Hematopoietic multipotent progenitor cell treated with erythropoietin and hydrocortisone succinate and interleukin-3 and kit ligand, for 4 days (in vitro differentiated cells): ENCODE measurements at regions not wholly inside any gene's neighbourhood (a gene's known extent, or its start where the extent isn't known, plus 50 kb on each side); places are given as distances from the start of the nearest gene placed in this dataset.
A peak's percentile ranks its signal among the peaks of the same experiment; 100 is the strongest.
"Not testable (repeated sequence)": the region's sequence is repeated elsewhere in the genome, so short reads cannot be mapped to it uniquely, and the experiment has no call there.

Experiments
- DNase-seq: peaks from one replicate; pipeline ENCODE4 v3.0.0-alpha.2; 2015

DNA sequence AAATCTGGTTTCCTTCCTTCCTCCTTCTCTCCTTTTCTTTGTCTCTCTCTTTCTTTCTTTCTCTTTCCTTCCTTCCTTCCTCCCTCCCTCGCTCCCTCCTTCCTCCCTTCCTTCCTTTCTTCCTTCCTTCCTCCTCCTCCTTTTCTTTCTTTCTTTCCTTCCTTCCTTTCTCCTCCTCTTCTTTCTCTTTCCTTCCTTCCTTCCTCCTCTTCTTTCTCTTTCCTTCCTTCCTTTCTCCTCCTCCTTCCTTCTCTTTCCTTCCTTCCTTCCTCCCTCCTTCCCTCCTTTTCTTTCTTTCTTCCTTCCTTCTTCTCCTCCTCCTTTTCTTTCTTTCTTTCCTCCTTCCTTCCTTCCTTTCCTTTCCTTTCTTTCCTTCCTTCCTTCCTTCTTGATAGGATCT, 61.2 kb downstream of the VIP start:
- DNase-seq = no peak

DNA sequence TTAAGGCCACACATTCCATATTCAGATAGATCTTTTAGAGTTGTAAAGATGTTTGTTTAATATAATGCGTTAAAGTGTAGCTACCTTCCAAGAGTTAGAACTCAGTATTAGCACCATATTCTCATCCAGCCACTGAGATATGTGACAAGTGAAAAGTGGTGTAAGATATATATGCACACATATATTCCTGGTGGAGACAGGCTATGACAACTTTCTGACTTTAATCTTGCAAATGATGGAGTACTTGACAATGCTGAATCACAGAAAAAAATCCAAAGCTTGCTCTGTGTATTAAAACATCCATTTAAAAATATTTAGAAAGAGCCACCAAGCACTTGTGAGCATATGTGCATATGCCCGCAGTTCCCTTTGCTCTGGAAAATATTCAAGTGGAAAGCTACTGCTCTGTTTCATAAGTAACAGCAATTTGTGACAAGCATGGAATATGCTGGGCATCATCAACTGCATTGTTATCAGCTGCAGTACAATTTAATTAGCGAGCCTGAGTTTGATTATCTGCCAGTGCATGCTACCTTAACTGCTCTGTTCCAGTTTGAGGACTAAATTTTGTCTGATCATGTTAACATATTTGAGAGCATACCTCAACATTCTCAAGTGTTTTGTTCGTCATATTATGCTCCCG, 64.8 kb downstream of the VIP start:
- DNase-seq = no peak

DNA sequence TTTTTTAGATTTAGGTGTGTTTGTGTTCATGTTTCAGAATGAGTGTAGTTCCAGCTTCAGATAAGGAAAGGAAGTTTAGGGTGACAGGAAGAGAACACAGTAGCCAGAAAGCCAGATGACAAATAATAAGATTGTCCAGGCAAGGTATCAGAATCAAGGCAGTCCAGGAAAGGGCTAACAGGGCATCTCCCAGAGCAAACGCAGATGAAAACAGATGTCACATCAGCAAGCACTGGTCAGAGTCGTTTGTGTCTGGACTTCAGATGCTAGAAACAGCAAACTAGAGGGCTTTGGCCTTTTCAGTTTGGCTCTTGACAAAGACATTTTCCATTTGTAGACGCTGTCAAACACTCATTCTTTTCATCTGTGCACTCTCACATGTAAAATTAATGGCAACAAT, 65.5 kb downstream of the VIP start:
- no peak for DNase-seq

DNA sequence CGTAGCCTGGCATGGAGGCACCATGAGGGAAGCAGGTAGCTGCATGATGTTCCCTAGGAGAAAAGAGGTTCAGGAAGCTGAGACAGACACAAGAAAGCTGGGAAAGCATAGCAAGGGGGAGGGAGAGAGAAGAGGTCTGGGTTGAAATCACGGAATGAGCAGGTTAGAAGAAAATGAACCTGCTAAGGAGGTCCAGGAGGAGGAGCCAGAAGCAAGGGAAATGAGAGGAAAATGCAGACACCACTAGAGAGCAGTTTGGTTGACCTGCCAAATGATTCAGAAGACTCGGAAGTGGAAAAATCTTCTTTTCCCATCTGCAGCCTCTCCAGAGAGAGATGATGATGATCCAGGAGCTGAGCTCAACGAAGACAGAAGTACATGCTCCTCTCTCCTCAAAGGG, 70.9 kb downstream of the VIP start:
- DNase-seq = no peak

DNA sequence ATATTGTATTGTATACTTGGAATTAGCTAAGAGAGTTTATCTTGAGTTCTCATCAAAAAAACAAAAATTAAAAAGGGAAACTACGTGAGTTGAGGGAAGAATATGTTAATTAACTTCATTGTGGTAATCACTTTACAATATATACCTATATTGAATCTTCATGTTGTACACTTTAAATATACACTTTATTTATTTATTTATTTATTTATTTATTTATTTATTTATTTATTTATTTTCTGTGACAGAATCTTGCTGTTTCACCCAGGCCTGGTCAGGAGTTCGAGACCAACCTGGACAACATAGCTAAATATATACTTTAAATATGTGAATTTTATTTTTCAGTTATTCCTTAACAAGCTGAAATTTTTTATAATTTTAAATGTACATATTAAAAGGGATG, 74.1 kb downstream of the VIP start:
- DNase-seq = no peak

DNA sequence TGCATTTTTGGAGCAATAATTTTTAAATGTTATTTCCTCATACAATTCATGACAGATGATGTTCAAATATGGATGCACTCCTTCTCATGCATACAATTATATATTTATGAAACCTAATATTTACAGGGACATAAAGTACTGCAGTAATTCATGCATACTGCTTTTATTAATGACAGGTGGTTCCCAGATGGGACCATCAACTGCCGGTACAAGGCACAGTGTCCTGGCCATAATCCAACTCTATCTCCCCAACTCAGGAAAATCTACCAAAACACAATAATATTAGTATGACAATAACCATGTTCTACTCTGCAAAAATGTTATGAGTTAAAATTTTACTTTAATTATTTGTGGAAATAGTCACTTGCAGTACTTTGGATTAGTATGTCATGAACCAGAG, 77.8 kb downstream of the VIP start:
- no peak for DNase-seq

DNA sequence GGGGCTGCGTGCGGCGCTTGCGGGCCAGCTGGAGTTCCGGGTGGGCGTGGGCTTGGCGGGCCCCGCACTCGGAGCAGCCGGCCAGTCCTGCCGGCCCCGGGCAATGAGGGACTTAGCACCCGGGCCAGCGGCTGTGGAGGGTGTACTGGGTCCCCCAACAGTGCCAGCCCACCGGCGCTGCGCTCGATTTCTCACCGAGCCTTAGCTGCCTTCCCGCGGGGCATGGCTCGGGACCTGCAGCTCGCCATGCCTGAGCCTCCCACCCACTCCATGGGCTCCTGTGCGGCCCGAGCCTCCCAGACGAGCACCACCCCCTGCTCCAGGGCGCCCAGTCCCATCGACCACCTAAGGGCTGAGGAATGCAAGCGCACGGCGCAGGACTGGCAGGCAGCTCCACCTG, 83.8 kb downstream of the VIP start:
- DNase-seq = not testable (repeated sequence)

DNA sequence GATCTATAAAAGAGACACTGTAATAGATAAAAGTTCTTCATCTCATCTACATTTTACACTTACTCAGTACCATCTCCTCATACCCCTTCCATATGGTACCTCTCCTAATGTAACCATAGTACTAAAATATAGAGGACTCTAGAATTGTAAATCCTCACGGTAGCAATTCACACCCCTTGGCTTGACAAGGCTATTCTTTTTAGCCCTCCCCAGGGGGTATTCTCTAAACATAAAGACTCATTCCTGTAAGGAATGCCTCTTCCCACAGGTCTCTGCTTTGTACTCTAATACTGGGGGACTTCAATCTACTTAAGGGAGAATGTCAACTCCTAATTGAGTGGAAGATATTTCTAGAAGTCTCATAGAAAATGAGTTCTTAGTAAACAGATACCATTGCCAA, 85.9 kb downstream of the VIP start:
- DNase-seq = no peak

DNA sequence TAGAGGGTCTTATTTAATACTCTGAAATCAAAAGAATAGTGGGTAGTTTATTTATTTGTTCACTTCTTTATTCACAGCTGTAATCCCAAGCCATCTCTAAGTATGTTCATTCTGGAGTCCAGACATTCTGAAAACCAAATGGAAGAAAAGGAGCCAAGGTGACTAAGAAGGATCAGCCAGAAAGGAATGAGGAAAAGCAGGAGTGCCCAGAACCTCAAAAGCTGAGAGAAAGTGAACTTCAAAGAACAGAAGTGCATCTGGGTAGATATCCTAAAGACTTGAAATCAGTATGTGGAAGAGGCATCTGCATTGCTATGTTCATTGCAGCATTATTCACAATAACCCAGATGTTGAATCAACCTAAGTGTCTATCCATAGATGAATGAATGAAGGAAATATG, 94.8 kb downstream of the VIP start:
- DNase-seq = no peak

DNA sequence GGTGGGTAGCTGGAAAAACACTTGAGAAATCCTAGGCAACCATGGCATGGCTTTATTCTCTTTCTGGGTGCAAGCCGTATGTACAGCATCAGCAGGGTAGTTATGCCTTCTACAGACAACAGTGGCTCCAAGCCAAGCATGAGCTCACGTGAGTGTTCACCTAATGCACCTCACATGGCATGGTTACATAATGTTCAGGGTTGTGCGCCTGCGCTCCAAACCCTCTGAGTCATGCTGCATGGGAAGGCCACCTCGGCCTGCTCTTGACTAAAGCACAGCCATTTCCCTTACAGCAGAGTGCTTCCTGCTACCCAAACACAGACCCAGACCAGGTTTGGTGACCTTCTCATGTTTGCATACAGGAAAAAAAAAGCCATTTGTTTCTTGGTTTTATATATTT, 96.2 kb downstream of the VIP start:
- peak; percentile 3 for DNase-seq

DNA sequence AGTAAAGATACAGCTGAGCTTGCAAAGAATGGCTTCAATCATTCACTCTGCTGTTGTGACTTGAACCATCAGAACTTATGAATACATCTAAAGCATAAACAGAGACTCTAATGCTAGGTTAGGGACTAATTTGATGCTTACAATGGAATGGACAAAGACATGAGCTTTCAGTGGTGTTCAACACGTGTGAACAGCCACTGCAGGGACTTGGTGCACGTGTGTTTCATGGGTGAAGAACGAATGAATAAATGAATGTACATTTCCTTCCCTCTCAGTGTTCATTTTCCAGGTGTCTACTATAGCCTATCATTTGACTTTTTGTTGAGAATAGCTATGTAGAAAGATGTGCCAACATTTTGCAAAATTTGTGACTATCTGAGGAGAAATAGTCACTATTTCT, 98.3 kb downstream of the VIP start:
- no peak for DNase-seq

DNA sequence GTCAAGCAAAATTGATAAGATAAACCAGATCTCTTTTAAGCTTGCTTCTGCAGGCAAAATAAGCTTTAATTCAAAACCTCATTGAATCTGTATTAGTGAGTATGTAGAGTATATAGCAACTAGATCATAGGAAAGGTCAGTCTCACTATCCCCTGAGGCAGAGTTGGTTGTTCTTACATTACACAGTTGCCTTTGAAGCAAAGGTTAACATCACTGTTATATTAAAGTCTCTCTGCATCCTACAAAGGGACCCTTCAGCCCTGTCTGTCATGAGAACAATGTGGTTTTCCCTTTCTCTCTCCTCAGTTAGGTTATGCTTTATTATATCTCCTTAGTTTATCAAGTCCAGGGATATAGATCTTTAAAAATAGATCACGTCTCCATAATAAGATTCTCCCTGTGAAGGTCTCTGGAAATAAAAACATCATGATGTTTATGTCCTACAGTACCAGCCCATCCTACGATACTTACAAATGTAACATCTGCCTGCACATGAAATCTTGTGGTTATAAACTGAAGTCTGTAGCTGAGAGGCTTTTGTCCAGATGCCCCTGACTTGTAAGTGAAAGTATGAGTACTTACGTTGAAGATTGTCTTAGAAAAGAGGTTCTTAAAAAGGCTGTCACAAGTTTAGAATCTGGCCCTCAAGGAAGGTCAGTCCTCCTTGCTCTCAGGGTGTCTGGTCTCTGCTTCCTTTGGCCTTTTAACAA, 103.6 kb downstream of the VIP start:
- DNase-seq = no peak

DNA sequence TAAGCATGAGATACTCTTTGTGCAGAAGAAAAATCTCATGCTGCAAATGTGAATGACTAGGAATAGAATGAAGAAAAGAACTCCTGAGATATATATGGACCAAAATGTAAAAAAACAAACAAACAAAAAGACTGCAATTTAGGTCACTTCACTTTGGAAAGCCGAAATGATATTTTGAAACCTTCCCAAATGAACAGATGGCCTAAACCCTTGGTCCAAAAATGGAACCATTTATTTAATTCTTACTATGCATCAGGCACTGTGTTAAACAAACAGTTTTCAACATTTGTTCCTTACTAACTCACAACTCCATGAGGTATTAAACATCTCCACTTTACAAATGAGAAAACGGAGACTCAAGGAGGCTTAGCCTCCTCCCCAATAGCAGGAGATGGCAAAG, 107.5 kb downstream of the VIP start:
- DNase-seq = no peak

DNA sequence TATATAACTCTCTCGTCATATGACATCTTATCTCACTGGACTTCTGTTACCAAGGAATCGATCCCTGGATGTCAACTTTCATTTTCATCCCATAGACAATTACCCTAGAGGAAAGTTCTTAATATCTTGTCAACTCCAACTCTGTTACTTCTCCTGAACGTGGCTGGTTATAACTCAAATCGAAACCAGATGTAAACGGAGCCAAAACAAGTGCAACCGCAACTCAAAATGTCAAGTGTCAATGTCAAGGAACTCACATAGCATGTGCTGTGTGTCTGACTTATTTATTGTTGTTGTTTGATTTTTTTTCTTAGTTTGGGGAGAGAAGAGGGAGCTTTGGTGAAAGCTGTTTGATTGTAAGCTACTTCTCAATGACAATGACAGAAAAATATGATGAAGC, 108.6 kb downstream of the VIP start:
- no peak for DNase-seq

DNA sequence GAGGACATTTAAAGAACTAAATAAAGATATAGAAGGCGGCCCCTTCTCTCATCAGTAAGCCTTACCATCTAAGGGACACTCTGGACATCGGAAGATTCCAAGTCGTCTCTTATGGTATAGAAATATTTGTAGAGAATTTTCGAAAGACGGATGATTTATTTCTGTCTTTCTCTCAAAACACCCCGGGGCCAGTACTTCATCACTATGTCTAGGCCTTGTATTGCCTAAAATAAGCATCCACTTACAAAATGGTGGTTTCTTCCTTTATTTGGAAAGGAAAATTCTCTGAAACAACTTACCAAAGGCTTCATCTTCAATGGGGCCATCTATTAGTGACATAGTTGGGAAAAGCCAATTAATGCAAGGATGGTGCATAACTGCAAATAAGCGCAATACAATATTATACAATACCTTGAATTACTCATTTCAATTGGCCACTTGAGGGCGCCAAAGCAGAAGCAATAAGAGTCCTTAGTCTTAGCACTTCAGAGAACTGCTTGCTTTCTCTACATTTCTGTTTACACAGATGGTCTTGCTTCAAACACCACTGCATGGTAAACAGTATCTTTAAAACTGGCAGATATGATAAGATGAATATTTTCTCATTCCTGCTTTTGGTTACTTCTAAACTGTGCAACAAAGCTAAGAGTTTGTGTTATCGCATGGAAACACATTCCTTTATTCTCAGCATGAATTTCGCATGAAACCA, 113.2 kb downstream of the VIP start:
- DNase-seq = peak; percentile 84

DNA sequence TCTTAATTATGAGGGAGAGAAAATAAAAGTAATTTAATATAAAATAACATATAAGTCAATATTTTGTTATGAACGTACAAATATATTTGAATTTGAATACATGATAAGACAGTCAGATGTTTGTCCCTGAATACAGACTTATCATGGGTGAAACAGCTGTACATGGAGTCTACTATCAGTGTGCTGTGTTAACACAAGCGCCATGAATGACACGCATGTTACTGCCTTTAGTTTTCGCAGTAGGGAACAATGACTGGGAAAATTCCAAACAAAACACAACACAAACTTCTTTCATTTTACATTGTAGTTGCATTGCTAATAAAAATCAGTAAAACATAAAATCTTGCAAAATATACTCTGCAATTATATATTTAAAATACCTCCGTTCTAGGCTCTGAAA, 108.6 kb downstream of the FBXO5 start:
- DNase-seq = no peak

DNA sequence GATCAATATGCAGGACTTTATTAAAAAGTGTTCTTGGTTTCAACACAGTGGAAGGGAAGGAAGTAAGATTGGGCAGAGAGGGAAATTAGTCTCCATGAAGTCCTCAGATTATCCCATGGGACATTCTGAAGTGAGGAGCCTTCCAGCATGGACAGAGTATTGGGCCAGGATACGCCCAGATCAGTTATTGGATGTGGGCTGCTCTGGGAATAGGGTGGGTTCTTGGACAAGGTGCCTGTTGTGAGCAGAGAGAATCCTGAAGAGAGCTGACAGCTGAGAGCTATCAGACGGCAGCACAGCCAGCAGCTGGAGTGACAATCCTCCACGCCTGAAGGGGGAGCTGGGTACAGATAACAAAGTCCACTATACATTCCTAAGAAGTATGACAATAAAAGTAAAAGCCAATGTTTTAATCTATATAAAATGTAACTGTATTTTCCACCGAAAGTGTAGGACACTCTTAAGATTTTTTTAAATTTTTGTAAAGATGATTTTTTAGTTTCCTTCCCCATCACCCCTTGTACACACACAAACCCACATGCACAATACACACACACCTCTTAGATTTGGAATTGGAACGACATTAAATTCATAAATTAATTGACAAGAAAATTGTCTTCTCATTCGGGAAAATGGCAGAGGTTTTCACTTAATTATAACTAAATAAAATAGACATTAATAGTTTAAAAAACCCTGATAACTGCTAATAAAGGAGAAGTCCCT, 107.8 kb downstream of the FBXO5 start:
- no peak for DNase-seq

DNA sequence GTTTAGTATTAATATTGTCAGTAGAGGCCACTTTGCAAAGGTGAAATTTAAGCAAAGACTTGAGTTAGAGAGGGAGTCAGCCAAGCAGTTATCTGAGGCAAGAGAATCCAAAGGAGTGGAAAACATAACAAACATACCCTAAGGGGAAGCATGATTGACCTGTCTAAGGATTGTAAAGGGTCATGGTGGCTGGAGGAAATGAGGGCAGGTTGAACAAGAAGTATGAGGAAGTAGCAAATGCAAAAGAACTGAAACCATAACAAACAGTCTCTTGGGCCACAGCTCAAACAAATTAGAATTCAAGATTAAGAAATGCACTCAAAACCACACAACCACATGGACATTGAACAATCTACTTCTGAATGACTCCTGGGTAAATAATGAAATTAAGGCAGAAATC, 103.2 kb downstream of the FBXO5 start:
- DNase-seq = peak; percentile 17

DNA sequence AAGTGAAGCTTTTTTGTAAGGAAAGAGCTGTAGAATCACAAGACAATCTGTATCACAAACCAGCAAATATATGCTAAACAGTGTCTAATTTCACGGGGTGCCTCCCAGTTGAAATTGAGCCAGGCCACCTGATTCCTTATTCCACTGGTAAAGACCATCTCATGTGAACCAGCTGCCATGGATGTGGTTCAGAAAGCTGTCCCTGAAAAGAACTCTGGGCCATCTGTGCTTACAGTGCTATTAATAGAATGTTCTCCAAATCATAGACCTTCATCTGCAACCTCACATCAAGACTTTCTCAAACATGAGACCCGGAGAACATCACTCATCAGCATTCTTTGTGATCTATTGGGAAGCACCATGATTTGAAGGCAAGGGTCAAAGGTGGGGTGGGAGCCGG, 89.7 kb downstream of the FBXO5 start:
- no peak for DNase-seq

DNA sequence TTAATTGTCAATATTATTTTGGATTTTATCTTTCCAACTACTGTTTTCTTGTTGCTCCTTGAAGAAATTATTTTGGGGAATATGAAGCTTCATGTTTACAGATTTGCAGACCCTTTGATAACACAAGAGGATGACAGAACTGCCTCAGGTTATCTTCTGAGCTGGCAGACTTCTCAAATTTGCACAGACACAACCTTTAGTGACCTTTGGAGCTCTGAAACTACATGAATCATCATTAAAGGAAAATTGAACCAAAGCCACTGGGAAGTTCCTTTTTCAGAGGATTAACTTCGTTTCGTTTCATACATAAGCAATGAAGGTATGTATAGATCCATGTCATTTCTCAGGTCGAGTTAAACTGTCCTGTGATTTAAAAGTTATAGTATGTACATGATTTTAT, 85.9 kb downstream of the FBXO5 start:
- no peak for DNase-seq

DNA sequence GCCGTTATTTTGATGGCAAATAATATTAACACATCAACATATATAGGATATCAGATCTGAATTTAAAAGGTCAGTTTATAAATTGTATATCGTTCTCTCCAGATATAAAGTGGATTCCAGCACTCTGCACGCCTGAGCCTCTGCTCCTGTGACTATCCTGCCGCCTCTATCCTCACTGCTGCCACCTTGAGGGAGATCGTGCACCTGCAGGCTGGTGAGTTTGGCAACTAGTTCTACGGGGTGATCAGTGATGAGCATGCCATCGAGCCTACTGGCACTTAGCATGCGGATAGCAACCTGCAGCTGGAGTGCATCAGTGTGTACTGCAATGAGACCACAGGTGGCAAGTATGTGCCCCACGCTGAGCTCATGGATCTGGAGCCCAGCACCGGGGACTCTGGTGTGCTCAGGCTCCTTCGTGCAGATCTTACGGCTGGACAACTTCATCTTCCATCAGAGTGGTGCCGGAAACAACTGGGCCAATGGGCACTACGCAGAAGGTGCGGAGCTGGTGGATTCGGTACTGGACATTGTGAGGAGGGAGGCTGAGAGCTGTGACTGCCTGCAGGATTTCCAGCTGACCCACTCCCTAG, 84.9 kb downstream of the FBXO5 start:
- DNase-seq = peak; percentile 82

DNA sequence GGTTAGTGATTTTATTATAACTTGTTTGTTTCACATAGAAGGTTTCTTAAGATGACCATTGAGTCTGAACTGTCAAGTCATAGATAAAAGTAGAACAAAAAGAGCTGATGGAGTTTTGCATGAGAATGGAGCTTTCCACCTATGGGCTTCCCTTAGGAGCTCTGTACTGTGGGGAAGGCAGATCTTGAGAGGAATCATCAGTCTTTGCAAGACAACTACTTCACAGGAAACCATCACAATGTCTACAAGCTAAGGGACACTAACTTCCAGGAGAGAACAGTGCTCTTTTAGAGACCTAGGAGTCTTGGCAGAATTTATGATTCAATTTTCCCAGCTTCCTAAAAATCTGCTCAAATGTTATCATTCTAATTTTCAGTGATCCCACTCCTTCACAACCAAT, 78.2 kb downstream of the FBXO5 start:
- DNase-seq = no peak

DNA sequence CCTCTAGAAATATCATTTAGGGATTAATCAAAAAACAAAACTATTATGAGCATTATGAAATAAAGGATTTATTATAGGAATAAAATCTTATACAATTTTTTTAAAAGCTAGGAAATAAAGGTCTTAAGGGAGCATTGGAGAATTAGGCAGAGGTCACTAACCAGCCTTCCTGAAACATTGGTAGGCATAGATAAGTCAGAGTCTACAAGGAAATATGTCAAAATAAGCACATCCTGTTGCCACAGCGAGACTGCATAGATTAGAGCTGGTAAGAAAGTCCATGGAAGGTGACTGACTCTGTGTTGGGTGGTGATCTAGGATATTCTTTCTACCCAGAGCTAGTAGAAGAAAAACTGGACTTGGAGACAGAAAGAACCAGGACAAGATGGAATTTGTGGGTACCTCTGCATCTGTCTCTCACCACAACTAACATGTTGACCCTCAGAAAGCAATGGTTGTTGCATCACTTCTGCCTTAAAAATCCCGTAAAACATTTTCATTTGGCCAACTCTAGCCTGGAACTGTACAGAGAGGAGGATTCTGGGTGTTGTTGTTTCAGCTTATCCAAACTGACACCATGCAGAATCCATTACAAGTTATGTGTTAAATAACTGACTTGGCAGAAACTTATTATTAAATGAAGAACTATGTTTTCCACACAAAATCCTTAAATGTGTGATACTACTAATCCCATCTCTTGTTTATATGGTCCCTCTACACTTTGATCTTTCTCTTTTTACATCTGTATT, 77.1 kb downstream of the FBXO5 start:
- DNase-seq = peak; percentile 7
